GM23338 (cell line): ENCODE measurements at regions not wholly inside any gene's neighbourhood (a gene's known extent, or its start where the extent isn't known, plus 50 kb on each side); places are given as distances from the start of the nearest gene placed in this dataset.

Experiments
- ATAC-seq: fragments of 200-7000 bp; cut with Tn5 transposase; 3 replicates; pipeline ENCODE4 v1.9.1; 2020
- DNase-seq: peaks from one replicate; pipeline ENCODE4 v3.0.0-alpha.2; 2015; ENCODE audit warnings: low spot score
- H2AFZ ChIP-seq: fragments of 200-600 bp; sonication (generic); 2 replicates; pipeline ENCODE4 v1.8.0; 2016; ENCODE audit warnings: antibody characterized with exemption, mild to moderate bottlenecking, moderate library complexity
- H3F3A ChIP-seq: fragments of 200-600 bp; sonication (generic); replicated peaks from 2 replicates; pipeline ENCODE4 v1.8.0; 2017; ENCODE audit warnings: antibody characterized with exemption, mixed run types, low read depth
- H3K27ac ChIP-seq: fragments of 200-600 bp; sonication (generic); 2 replicates; pipeline ENCODE4 v1.6.1; 2016; ENCODE audit warnings: low read depth
- H3K27me3 ChIP-seq: fragments of 200-600 bp; sonication (generic); 2 replicates; pipeline ENCODE4 v1.8.0; 2016; ENCODE audit warnings: mild to moderate bottlenecking, mixed run types, moderate library complexity; ENCODE audit not compliant: insufficient read depth
- H3K36me3 ChIP-seq: fragments of 200-600 bp; sonication (generic); 2 replicates; pipeline ENCODE4 v1.8.0; 2016; ENCODE audit warnings: mild to moderate bottlenecking; ENCODE audit not compliant: insufficient read depth
- H3K4me1 ChIP-seq: fragments of 200-600 bp; sonication (generic); 2 replicates; pipeline ENCODE4 v1.8.0; 2016; ENCODE audit warnings: mild to moderate bottlenecking, moderate library complexity; ENCODE audit not compliant: insufficient read depth
- H3K4me2 ChIP-seq: fragments of 200-600 bp; sonication (generic); 2 replicates; pipeline ENCODE4 v1.7.1; 2017; ENCODE audit warnings: mixed run types
- H3K4me3 ChIP-seq: fragments of 200-600 bp; sonication (generic); 2 replicates; pipeline ENCODE4 v1.6.1; 2016; ENCODE audit warnings: mixed run types
- H3K79me2 ChIP-seq: fragments of 200-600 bp; sonication (generic); replicated peaks from 2 replicates; pipeline ENCODE4 v1.8.0; 2017; ENCODE audit warnings: mild to moderate bottlenecking; ENCODE audit not compliant: insufficient read depth
- H3K9me2 ChIP-seq: fragments of 200-600 bp; sonication (generic); 2 replicates; pipeline ENCODE4 v1.8.0; 2017; ENCODE audit not compliant: insufficient read depth
- H4K20me1 ChIP-seq: fragments of 200-600 bp; sonication (generic); replicated peaks from 2 replicates; pipeline ENCODE4 v1.8.0; 2017; ENCODE audit warnings: mild to moderate bottlenecking; ENCODE audit not compliant: insufficient read depth
- H3K27ac Mint-ChIP-seq: 2 replicates; pipeline ENCODE4 v1.8.0; 2020; ENCODE audit warnings: inconsistent platforms, mild to moderate bottlenecking, moderate library complexity, mixed read lengths
- H3K27me3 Mint-ChIP-seq: 3 replicates; pipeline ENCODE4 v1.8.0; 2022; ENCODE audit warnings: low read depth, mild to moderate bottlenecking, moderate library complexity, mixed read lengths, inconsistent platforms; ENCODE audit not compliant: insufficient read depth, poor library complexity
- H3K36me3 Mint-ChIP-seq: 3 replicates; pipeline ENCODE4 v1.8.0; 2021; ENCODE audit warnings: low read depth, mild to moderate bottlenecking, inconsistent platforms, moderate library complexity, mixed read lengths
- H3K4me1 Mint-ChIP-seq: 3 replicates; pipeline ENCODE4 v1.8.0; 2020; ENCODE audit warnings: mild to moderate bottlenecking, inconsistent platforms, mixed read lengths
- H3K4me3 Mint-ChIP-seq: 3 replicates; pipeline ENCODE4 v1.8.0; 2021; ENCODE audit warnings: moderate library complexity, mild to moderate bottlenecking, inconsistent platforms, mixed read lengths
- H3K9me3 Mint-ChIP-seq: 3 replicates; pipeline ENCODE4 v1.8.0; 2020; ENCODE audit warnings: moderate library complexity, mild to moderate bottlenecking, inconsistent platforms, mixed read lengths
- CREB1 ChIP-seq: fragments of 250-450 bp; sonication (Bioruptor Pico); IDR thresholded peaks from 2 replicates; pipeline ENCODE4 v1.5.0; 2020; ENCODE audit warnings: low read depth, mild to moderate bottlenecking, moderate library complexity
- ETS1 ChIP-seq: IDR thresholded peaks from 2 replicates; pipeline ENCODE4 v1.6.1; 2016; ENCODE audit warnings: antibody characterized with exemption
- EZH2phosphoT487 ChIP-seq: fragments of 200-600 bp; sonication (generic); IDR thresholded peaks from one replicate; pipeline ENCODE4 v1.8.1; 2018; ENCODE audit warnings: antibody characterized with exemption; ENCODE audit not compliant: unreplicated experiment
- JUNB ChIP-seq: IDR thresholded peaks from one replicate; pipeline ENCODE4 v1.6.1; 2016; ENCODE audit warnings: antibody characterized with exemption; ENCODE audit not compliant: unreplicated experiment
- POLR2AphosphoS5 ChIP-seq: IDR thresholded peaks from 2 replicates; pipeline ENCODE4 v1.6.1; 2016; ENCODE audit warnings: antibody characterized with exemption, low read depth
- REST ChIP-seq: IDR thresholded peaks from one replicate; pipeline ENCODE4 v1.6.1; 2018; ENCODE audit warnings: antibody characterized with exemption; ENCODE audit not compliant: unreplicated experiment
- STAT1 ChIP-seq: IDR thresholded peaks from one replicate; pipeline ENCODE4 v1.6.1; 2016; ENCODE audit warnings: antibody characterized with exemption; ENCODE audit not compliant: unreplicated experiment
- ZNF331 ChIP-seq: fragments of 250-450 bp; sonication (Bioruptor Pico); IDR thresholded peaks from 2 replicates; pipeline ENCODE4 v1.5.0; 2020; ENCODE audit warnings: low read depth, mild to moderate bottlenecking, moderate library complexity
- ZNF462 ChIP-seq: fragments of 250-450 bp; sonication (Bioruptor Pico); IDR thresholded peaks from 2 replicates; pipeline ENCODE4 v1.5.0; 2020; ENCODE audit warnings: mild to moderate bottlenecking, moderate library complexity

GRCh38 chr5:155598552-155598951 lies 585.0 kb downstream of the KIF4B start:
- TF ChIP-seq CREB1 (CRISPR knock-in tag) (no peak), ZNF462 (CRISPR knock-in tag) (no peak), POLR2AphosphoS5 (no peak), ZNF331 (CRISPR knock-in tag) (no peak), REST (no peak), JUNB (no peak), EZH2phosphoT487 (no peak), STAT1 (no peak), ETS1 (no peak)
- Histone ChIP-seq H4K20me1 (no peaks in the 10 kb centered on the region), H3K4me1 (peaks cover 6% of the 10 kb centered on the region; the same call in 1 of the 2 replicates), H3K4me3 (no peak overlapping the region), H3K27ac (no peak overlapping the region), H3K27me3 (no peaks in the 10 kb centered on the region), H3F3A (no peaks in the 10 kb centered on the region), H2AFZ (no peak overlapping the region), H3K79me2 (no peaks in the 10 kb centered on the region), H3K36me3 (no peaks in the 10 kb centered on the region), H3K9me2 (peaks cover 7% of the 10 kb centered on the region; the same call in 1 of the 2 replicates), H3K4me2 (no peak overlapping the region)
- Mint-ChIP-seq H3K36me3 (no peaks in the 10 kb centered on the region), H3K4me1 (no peaks in the 10 kb centered on the region; the same call in 2 of the 3 replicates), H3K4me3 (no peak overlapping the region), H3K27ac (no peak overlapping the region), H3K9me3 (no peaks in the 10 kb centered on the region), H3K27me3 (no peaks in the 10 kb centered on the region)
- DNase-seq = no peak
- no peak for ATAC-seq
